ENCODE measurements at regions not wholly inside any gene's neighbourhood (a gene's known extent, or its start where the extent isn't known, plus 50 kb on each side); places are given as distances from the start of the nearest gene placed in this dataset.

- TF ChIP-seq CTCF (IDR thresholded peaks at IDR 0.05 in 4 of 5, conservative IDR thresholded peaks at IDR 0.05 in 1 of 5) (no peak), POLR2A (IDR thresholded peaks at IDR 0.05) (no peak)
Measured at GRCh38 chr11:98260983-98261382, 759.8 kb upstream of the CNTN5 start.

Measured in gastrocnemius medialis (tissue), 4 donors.